H1 (cell line): ENCODE measurements at regions not wholly inside any gene's neighbourhood (a gene's known extent, or its start where the extent isn't known, plus 50 kb on each side); places are given as distances from the start of the nearest gene placed in this dataset.

Experiments used
- CTCF ChIA-PET: fragments of 300-600 bp; sonication (Branson Sonifier 250); formaldehyde crosslinking; loops from one replicate; lab custom pipeline; 2021; ENCODE audit not compliant: partially characterized antibody; lab: Charles Lee
- POLR2A ChIA-PET: fragments of 300-600 bp; sonication (Branson Sonifier 250); formaldehyde crosslinking; loops from one replicate; lab custom pipeline; 2021; ENCODE audit warnings: inconsistent platforms; ENCODE audit not compliant: partially characterized antibody; lab: Charles Lee
- DNase-seq, 2 experiments: peaks; one replicate each; pipeline versions ENCODE4 v3.0.0 to v3.0.0-alpha.2; 2010 to 2022; ENCODE audit warnings: low spot score in 2 of 2, low read depth in 1 of 2, mixed read lengths in 1 of 2
- FAIRE-seq: peaks from 2 replicates; lab custom pipeline; 2011; peaks lifted over from hg19 to GRCh38; lab: Jason Lieb, UNC
- H2AFZ ChIP-seq: 2 replicates; pipeline ENCODE4 v1.8.1; 2012; ENCODE audit warnings: low read length, inconsistent platforms
- H2AK5ac ChIP-seq: 2 replicates; pipeline ENCODE4 v1.6.1; 2013; ENCODE audit warnings: low read depth, low read length
- H2BK120ac ChIP-seq: replicated peaks from 2 replicates; pipeline ENCODE3; 2013; ENCODE audit warnings: low read depth, low read length, inconsistent platforms
- H2BK12ac ChIP-seq: 2 replicates; pipeline ENCODE4 v1.6.1; 2013; ENCODE audit warnings: low read depth, low read length
- H2BK15ac ChIP-seq: 2 replicates; pipeline ENCODE4 v1.6.1; 2013; ENCODE audit warnings: low read length
- H2BK20ac ChIP-seq: 2 replicates; pipeline ENCODE4 v1.6.1; 2013; ENCODE audit warnings: low read length
- H2BK5ac ChIP-seq: 2 replicates; pipeline ENCODE4 v1.6.1; 2013; ENCODE audit warnings: low read depth, low read length
- H3K14ac ChIP-seq: 2 replicates; pipeline ENCODE4 v1.6.1; 2013; ENCODE audit warnings: inconsistent platforms; ENCODE audit not compliant: insufficient read length
- H3K18ac ChIP-seq: 2 replicates; pipeline ENCODE4 v1.6.1; 2013; ENCODE audit warnings: low read length; ENCODE audit errors: extremely low read depth
- H3K23ac ChIP-seq: 2 replicates; pipeline ENCODE4 v1.6.1; 2013; ENCODE audit warnings: inconsistent platforms; ENCODE audit not compliant: insufficient read length
- H3K23me2 ChIP-seq: 2 replicates; pipeline ENCODE4 v1.6.1; 2013; ENCODE audit warnings: low read depth, low read length
- H3K27ac ChIP-seq: 2 replicates; pipeline ENCODE4 v1.6.1; 2011; ENCODE audit warnings: low read depth, low read length, inconsistent platforms
- H3K27me3 ChIP-seq, 4 experiments: replicated peaks in 1 of 4; 1 replicate in 1 of 4; 2 replicates in 3 of 4; pipeline versions ENCODE4 v1.6.1 to v1.8.1; 2011 to 2013; ENCODE audit warnings: low read length in 3 of 4, mild to moderate bottlenecking in 3 of 4, inconsistent platforms in 2 of 4, mixed read lengths in 2 of 4, moderate library complexity in 1 of 4; ENCODE audit not compliant: control insufficient read depth in 3 of 4, insufficient read depth in 3 of 4; ENCODE audit errors: extremely low read depth in 1 of 4
- H3K36me3 ChIP-seq, 4 experiments: 2 replicates each; pipeline versions ENCODE4 v1.6.1 to v1.8.1; 2011 to 2013; ENCODE audit warnings: mild to moderate bottlenecking in 4 of 4, low read length in 3 of 4, moderate library complexity in 2 of 4, control low read depth in 1 of 4, inconsistent platforms in 1 of 4; ENCODE audit not compliant: insufficient read depth in 4 of 4, control insufficient read depth in 2 of 4
- H3K4ac ChIP-seq: replicated peaks from 2 replicates; pipeline ENCODE3; 2013; ENCODE audit warnings: low read length, low read depth, mixed read lengths, inconsistent platforms; ENCODE audit not compliant: insufficient read length
- H3K4me1 ChIP-seq, 4 experiments: replicated peaks in 1 of 4; 1 replicate in 1 of 4; 2 replicates in 3 of 4; pipeline versions ENCODE4 v1.6.1 to v1.8.1; 2011 to 2013; ENCODE audit warnings: low read length in 3 of 4, inconsistent platforms in 2 of 4, mixed read lengths in 1 of 4; ENCODE audit not compliant: insufficient read depth in 4 of 4, control insufficient read depth in 3 of 4
- H3K4me2 ChIP-seq, 2 experiments: 2 replicates each; pipeline versions ENCODE4 v1.6.1 to v1.8.1; 2011 to 2013; ENCODE audit warnings: low read depth in 2 of 2, low read length in 2 of 2, control low read depth in 1 of 2, inconsistent platforms in 1 of 2, mild to moderate bottlenecking in 1 of 2; ENCODE audit not compliant: insufficient read depth in 1 of 2
- H3K4me3 ChIP-seq, 4 experiments: fragments of 200-600, 300-600 bp in 1 of 4; sonication (generic), shearing (Covaris generic), sonication (Bioruptor Twin) in 1 of 4; 2 replicates each; pipeline versions ENCODE4 v1.5.1 to v1.8.1; 2011 to 2016; ENCODE audit warnings: low read length in 4 of 4, low read depth in 3 of 4, control low read depth in 2 of 4, inconsistent platforms in 2 of 4, mild to moderate bottlenecking in 2 of 4, mixed read lengths in 1 of 4, moderate library complexity in 1 of 4; ENCODE audit not compliant: insufficient read depth in 2 of 4; ENCODE audit errors: extremely low read depth in 1 of 4
- H3K56ac ChIP-seq: replicated peaks from 2 replicates; pipeline ENCODE3; 2013; ENCODE audit warnings: low read depth, mild to moderate bottlenecking, mixed read lengths, low read length, inconsistent platforms; ENCODE audit not compliant: insufficient read length
- H3K79me1 ChIP-seq: 2 replicates; pipeline ENCODE4 v1.6.1; 2013; ENCODE audit warnings: low read depth, low read length, control low read depth
- H3K79me2 ChIP-seq, 2 experiments: 2 replicates each; pipeline versions ENCODE4 v1.6.1 to v1.8.1; 2012 to 2013; ENCODE audit warnings: low read length in 2 of 2, mild to moderate bottlenecking in 2 of 2, inconsistent platforms in 1 of 2; ENCODE audit not compliant: insufficient read depth in 2 of 2, control insufficient read depth in 1 of 2
- H3K9ac ChIP-seq, 4 experiments: replicated peaks in 1 of 4; 1 replicate in 1 of 4; 2 replicates in 3 of 4; pipeline versions ENCODE4 v1.6.1 to v1.8.1; 2011 to 2013; ENCODE audit warnings: low read depth in 3 of 4, low read length in 3 of 4, control low read depth in 2 of 4, mild to moderate bottlenecking in 2 of 4, moderate library complexity in 2 of 4, inconsistent platforms in 1 of 4; ENCODE audit errors: extremely low read depth in 1 of 4
- H3K9me3 ChIP-seq, 2 experiments: 2 replicates each; pipeline versions ENCODE4 v1.6.1 to v1.8.1; 2012 to 2013; ENCODE audit warnings: mild to moderate bottlenecking in 2 of 2, moderate library complexity in 2 of 2, control low read depth in 1 of 2, inconsistent platforms in 1 of 2, low read depth in 1 of 2, low read length in 1 of 2, mixed read lengths in 1 of 2; ENCODE audit not compliant: insufficient read depth in 2 of 2
- H4K20me1 ChIP-seq, 2 experiments: replicated peaks in 1 of 2; 2 replicates each; pipeline versions ENCODE3 to v1.8.1; 2011 to 2013; ENCODE audit warnings: inconsistent platforms in 2 of 2, low read length in 2 of 2, mild to moderate bottlenecking in 1 of 2; ENCODE audit not compliant: insufficient read depth in 2 of 2, control insufficient read depth in 1 of 2
- H4K5ac ChIP-seq: 2 replicates; pipeline ENCODE4 v1.6.1; 2013; ENCODE audit warnings: low read length, low read depth, mixed read lengths, inconsistent platforms; ENCODE audit not compliant: insufficient read length
- H4K8ac ChIP-seq: 2 replicates; pipeline ENCODE4 v1.8.0; 2013; ENCODE audit warnings: mild to moderate bottlenecking, moderate library complexity, low read length, inconsistent platforms; ENCODE audit not compliant: insufficient read depth; ENCODE audit errors: extremely low read depth
- H4K91ac ChIP-seq: replicated peaks from 2 replicates; pipeline ENCODE3; 2013; ENCODE audit warnings: low read length, mixed read lengths, inconsistent platforms; ENCODE audit not compliant: insufficient read length
- ATF3 ChIP-seq: IDR thresholded peaks from 2 replicates; pipeline ENCODE4 v1.6.1; 2011; ENCODE audit warnings: low read depth, mild to moderate bottlenecking, low read length; ENCODE audit not compliant: insufficient read depth
- BCL11A ChIP-seq, 2 experiments: IDR thresholded peaks; one replicate each; pipeline ENCODE4 v1.6.1; 2011; ENCODE audit warnings: low read depth in 2 of 2, low read length in 2 of 2, mild to moderate bottlenecking in 2 of 2
- CEBPB ChIP-seq: IDR thresholded peaks from 2 replicates; pipeline ENCODE4 v1.6.1; 2012; ENCODE audit warnings: low read depth, low read length
- EGR1 ChIP-seq: IDR thresholded peaks from 2 replicates; pipeline ENCODE4 v1.6.1; 2011; ENCODE audit warnings: low read depth, low read length, borderline replicate concordance
- POLR2A ChIP-seq, 2 experiments: IDR thresholded peaks; 1 replicate in 1 of 2; 2 replicates in 1 of 2; pipeline ENCODE4 v1.6.1; 2011; ENCODE audit warnings: low read depth in 2 of 2, low read length in 2 of 2, mild to moderate bottlenecking in 2 of 2; ENCODE audit errors: control extremely low read depth in 1 of 2
- RNF2 ChIP-seq: fragments of 200-900, 300-1000 bp; sonication (generic); IDR thresholded peaks from 2 replicates; pipeline ENCODE4 v1.7.1; 2016; ENCODE audit warnings: borderline replicate concordance, low read depth, mild to moderate bottlenecking, antibody characterized with exemption, low read length; ENCODE audit not compliant: poor library complexity, severe bottlenecking; ENCODE audit errors: missing control alignments
- SIN3A ChIP-seq, 2 experiments: IDR thresholded peaks in 1 of 2; conservative IDR thresholded peaks in 1 of 2; 2 replicates each; pipeline ENCODE4 v1.6.1; 2011 to 2012; ENCODE audit warnings: low read length in 2 of 2, improper control_type of control experiment in 1 of 2, low read depth in 1 of 2, mild to moderate bottlenecking in 1 of 2
- TBP ChIP-seq: IDR thresholded peaks from 2 replicates; pipeline ENCODE4 v1.6.1; 2011; ENCODE audit warnings: low read depth, low read length, improper control_type of control experiment
- TEAD4 ChIP-seq: IDR thresholded peaks from 2 replicates; pipeline ENCODE4 v1.6.1; 2012; ENCODE audit warnings: low read depth, low read length, inconsistent platforms, mixed read lengths
- USF2 ChIP-seq: IDR thresholded peaks from 2 replicates; pipeline ENCODE4 v1.6.1; 2011; ENCODE audit warnings: low read length, improper control_type of control experiment
- ZNF274 ChIP-seq: IDR thresholded peaks from 2 replicates; pipeline ENCODE4 v1.7.0; 2012; ENCODE audit warnings: low read length, borderline replicate concordance; ENCODE audit errors: extremely low read depth
- WGBS, 2 experiments: shearing (Covaris generic) in 1 of 2; methylation state at CpG; one replicate each; pipeline versions ENCODE4 v1.1.6 to v1.1.7; 2013 to 2015; ENCODE audit warnings: low lambda C conversion rate in 2 of 2, mixed read lengths in 2 of 2, inconsistent platforms in 1 of 2, low coverage in 1 of 2, missing lambda C conversion rate in 1 of 2; ENCODE audit not compliant: insufficient replicate concordance in 2 of 2, insufficient coverage in 1 of 2, insufficient read length in 1 of 2; ENCODE audit errors: extremely low coverage in 1 of 2, missing lambda C conversion rate in 1 of 2; 5-methylcytosine and 5-hydroxymethylcytosine counted together

GRCh38 chr17:34090593-34090992 is 164.5 kb upstream of the CCL2 start:
- Histone ChIP-seq H2BK5ac (no peak overlapping the region), H3K4me1 (no peaks in the 10 kb centered on the region), H2BK20ac (no peak overlapping the region), H3K36me3 (no peaks in the 10 kb centered on the region), H2AFZ (no peak overlapping the region), H3K23ac (no peak overlapping the region), H4K8ac (no peak overlapping the region), H2BK15ac (no peak overlapping the region), H2BK120ac (no peak overlapping the region), H2BK12ac (no peak overlapping the region), H3K23me2 (no peaks in the 10 kb centered on the region), H2AK5ac (no peak overlapping the region), H3K79me1 (no peaks in the 10 kb centered on the region), H3K18ac (no peak overlapping the region), H4K5ac (no peak overlapping the region), H3K4me2 (no peak overlapping the region), H3K4ac (no peak overlapping the region), H4K91ac (no peak overlapping the region), H3K4me3 (no peak overlapping the region), H3K9me3 (peaks cover 14 to 15% of the 10 kb centered on the region in 2 experiments; a peak in 2 of 4 replicates), H3K14ac (no peak overlapping the region), H3K56ac (no peak overlapping the region), H3K9ac (no peak overlapping the region), H4K20me1 (no peaks in the 10 kb centered on the region), H3K27ac (no peak overlapping the region), H3K79me2 (no peaks in the 10 kb centered on the region), H3K27me3 (no peaks in the 10 kb centered on the region)
- TF ChIP-seq ATF3 = no peak
- no peak for TF ChIP-seq TEAD4
- no peak for TF ChIP-seq TBP
- TF ChIP-seq ZNF274 = no peak
- TF ChIP-seq BCL11A (IDR thresholded peaks at IDR 0.05; ENCODE audit: low read depth in 2 of 2, low read length in 2 of 2) = no peak
- no peak for TF ChIP-seq POLR2A (IDR thresholded peaks at IDR 0.05; ENCODE audit: control extremely low read depth in 1 of 2, low read depth in 2 of 2, low read length in 2 of 2)
- no peak for TF ChIP-seq USF2
- TF ChIP-seq RNF2 = no peak
- no peak for TF ChIP-seq EGR1
- TF ChIP-seq CEBPB = no peak
- TF ChIP-seq SIN3A (conservative IDR thresholded peaks at IDR 0.05 in 1 of 2, IDR thresholded peaks at IDR 0.05 in 1 of 2; ENCODE audit: low read depth in 1 of 2, low read length in 2 of 2) = no peak
- FAIRE-seq (no peak), DNase-seq (no peak)
- WGBS, 2 experiments = 83% methylated on average over 1 of the region's 1 CpG; no CpG with 5 or more reads in 1 of the 2 experiments
- ChIA-PET POLR2A (no interaction called here), CTCF (interaction anchor here (4.4 to 4.5 kb wide), 2 partner anchors 10 to 56 kb away, joined by 18 to 32 read pairs; no protein-coding TSS in a partner anchor)
